ENCODE measurements at regions not wholly inside any gene's neighbourhood (a gene's known extent, or its start where the extent isn't known, plus 50 kb on each side); places are given as distances from the start of the nearest gene placed in this dataset.

GRCh38 chr2:150138587-150138986, 348.9 kb downstream of the RND3 start:
- TF ChIP-seq POLR2A (IDR thresholded peaks at IDR 0.05), result no peak
- TF ChIP-seq, protein P1, sequence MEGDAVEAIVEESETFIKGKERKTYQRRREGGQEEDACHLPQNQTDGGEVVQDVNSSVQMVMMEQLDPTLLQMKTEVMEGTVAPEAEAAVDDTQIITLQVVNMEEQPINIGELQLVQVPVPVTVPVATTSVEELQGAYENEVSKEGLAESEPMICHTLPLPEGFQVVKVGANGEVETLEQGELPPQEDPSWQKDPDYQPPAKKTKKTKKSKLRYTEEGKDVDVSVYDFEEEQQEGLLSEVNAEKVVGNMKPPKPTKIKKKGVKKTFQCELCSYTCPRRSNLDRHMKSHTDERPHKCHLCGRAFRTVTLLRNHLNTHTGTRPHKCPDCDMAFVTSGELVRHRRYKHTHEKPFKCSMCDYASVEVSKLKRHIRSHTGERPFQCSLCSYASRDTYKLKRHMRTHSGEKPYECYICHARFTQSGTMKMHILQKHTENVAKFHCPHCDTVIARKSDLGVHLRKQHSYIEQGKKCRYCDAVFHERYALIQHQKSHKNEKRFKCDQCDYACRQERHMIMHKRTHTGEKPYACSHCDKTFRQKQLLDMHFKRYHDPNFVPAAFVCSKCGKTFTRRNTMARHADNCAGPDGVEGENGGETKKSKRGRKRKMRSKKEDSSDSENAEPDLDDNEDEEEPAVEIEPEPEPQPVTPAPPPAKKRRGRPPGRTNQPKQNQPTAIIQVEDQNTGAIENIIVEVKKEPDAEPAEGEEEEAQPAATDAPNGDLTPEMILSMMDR (IDR thresholded peaks at IDR 0.05), result no peak
